Keratinocyte (primary cell): ENCODE measurements at regions not wholly inside any gene's neighbourhood (a gene's known extent, or its start where the extent isn't known, plus 50 kb on each side); places are given as distances from the start of the nearest gene placed in this dataset.

Experiments used
- DNase-seq: peaks from one replicate; pipeline ENCODE4 v3.0.0-alpha.2; 2011; ENCODE audit warnings: low read depth, missing footprints, low spot score
- FAIRE-seq: peaks from 2 replicates; lab custom pipeline; 2011; peaks lifted over from hg19 to GRCh38; lab: Jason Lieb, UNC
- H2AFZ ChIP-seq: 2 replicates; pipeline ENCODE4 v1.6.0; 2012; ENCODE audit warnings: low read length, control low read depth, inconsistent platforms; ENCODE audit not compliant: control insufficient read depth
- H3K27ac ChIP-seq: 2 replicates; pipeline ENCODE4 v1.5.1; 2011; ENCODE audit warnings: low read length; ENCODE audit not compliant: control insufficient read depth, insufficient read depth
- H3K27me3 ChIP-seq: 3 replicates; pipeline ENCODE4 v1.6.0; 2011; ENCODE audit warnings: low read length; ENCODE audit not compliant: control insufficient read depth, insufficient read depth; ENCODE audit errors: extremely low read depth
- H3K36me3 ChIP-seq, 2 experiments: 2 replicates in 1 of 2; 3 replicates in 1 of 2; pipeline ENCODE4 v1.5.1; 2011; ENCODE audit warnings: low read length in 2 of 2, mild to moderate bottlenecking in 1 of 2; ENCODE audit not compliant: control insufficient read depth in 2 of 2, insufficient read depth in 2 of 2; ENCODE audit errors: extremely low read depth in 1 of 2
- H3K4me1 ChIP-seq: 3 replicates; pipeline ENCODE4 v1.5.1; 2011; ENCODE audit warnings: low read length; ENCODE audit not compliant: control insufficient read depth, insufficient read depth; ENCODE audit errors: extremely low read depth
- H3K4me2 ChIP-seq: 3 replicates; pipeline ENCODE4 v1.6.0; 2011; ENCODE audit warnings: low read depth, low read length; ENCODE audit not compliant: control insufficient read depth, insufficient read depth; ENCODE audit errors: extremely low read depth
- H3K4me3 ChIP-seq, 3 experiments: fragments of 200-600 bp in 1 of 3; sonication (generic) in 1 of 3; 2 replicates in 2 of 3; 3 replicates in 1 of 3; pipeline ENCODE4 v1.5.1; 2011 to 2016; ENCODE audit warnings: low read length in 3 of 3, mild to moderate bottlenecking in 3 of 3, control low read depth in 2 of 3, inconsistent platforms in 1 of 3, low read depth in 1 of 3, mixed read lengths in 1 of 3, mixed run types in 1 of 3, moderate library complexity in 1 of 3; ENCODE audit not compliant: control insufficient read depth in 2 of 3, insufficient read depth in 2 of 3; ENCODE audit errors: extremely low read depth in 1 of 3
- H3K79me2 ChIP-seq: 2 replicates; pipeline ENCODE4 v1.6.0; 2012; ENCODE audit warnings: low read length; ENCODE audit not compliant: control insufficient read depth, insufficient read depth
- H3K9ac ChIP-seq: 3 replicates; pipeline ENCODE4 v1.6.0; 2011; ENCODE audit warnings: low read length; ENCODE audit not compliant: control insufficient read depth, insufficient read depth; ENCODE audit errors: extremely low read depth
- H3K9me1 ChIP-seq: 3 replicates; pipeline ENCODE4 v1.6.0; 2011; ENCODE audit warnings: low read length; ENCODE audit not compliant: control insufficient read depth, insufficient read depth; ENCODE audit errors: extremely low read depth
- H3K9me3 ChIP-seq: 2 replicates; pipeline ENCODE4 v1.5.1; 2012; ENCODE audit warnings: low read depth, low read length; ENCODE audit not compliant: control insufficient read depth
- H4K20me1 ChIP-seq: 3 replicates; pipeline ENCODE4 v1.6.0; 2011; ENCODE audit warnings: low read length; ENCODE audit not compliant: control insufficient read depth, insufficient read depth; ENCODE audit errors: extremely low read depth
- CTCF ChIP-seq, 3 experiments: IDR thresholded peaks in 1 of 3; conservative IDR thresholded peaks in 1 of 3; optimal IDR thresholded peaks in 1 of 3; 2 replicates in 2 of 3; 3 replicates in 1 of 3; pipeline versions ENCODE3 to v1.5.1; 2011; ENCODE audit warnings: low read length in 3 of 3, mild to moderate bottlenecking in 3 of 3, moderate library complexity in 2 of 3, control low read depth in 1 of 3, inconsistent platforms in 1 of 3; ENCODE audit not compliant: insufficient read depth in 2 of 3; ENCODE audit errors: extremely low read depth in 1 of 3
- EZH2 ChIP-seq: IDR thresholded peaks from one replicate; pipeline ENCODE4 v1.6.1; 2012; ENCODE audit warnings: inconsistent platforms, mild to moderate bottlenecking, low read length, moderate library complexity
- dilution Hi-C: fragments of 300-500 bp; cut with MboI; formaldehyde crosslinking; loops from one replicate; pipeline ENCODE4 v1.7.0; 2020; ENCODE audit warnings: low sequenced_read_pairs; ENCODE audit not compliant: extremely low pct_ligation_motif_present

GRCh38 chr18:55838841-55839240 is 250.8 kb upstream of the TCF4 start:
- DNase-seq: no peak

GRCh38 chr18:55838319-55838718 is 250.3 kb upstream of the TCF4 start:
- dilution Hi-C loops: no loop called here

More at GRCh38 chr18:55838841-55839240, 250.8 kb upstream of the TCF4 start:
- Histone ChIP-seq H2AFZ (no peak overlapping the region), H3K4me2 (no peak overlapping the region), H3K9ac (no peak overlapping the region), H3K79me2 (no peaks in the 10 kb centered on the region), H3K9me1 (no peaks in the 10 kb centered on the region), H3K4me3 (no peak overlapping the region), H3K9me3 (peaks cover 7% of the 10 kb centered on the region), H3K27ac (no peak overlapping the region), H3K36me3 (no peaks in the 10 kb centered on the region), H3K4me1 (peaks cover 9% of the 10 kb centered on the region), H4K20me1 (no peaks in the 10 kb centered on the region), H3K27me3 (no peaks in the 10 kb centered on the region)
- no peak for TF ChIP-seq CTCF (optimal IDR thresholded peaks at IDR 0.05 in 1 of 3, IDR thresholded peaks at IDR 0.05 in 1 of 3, conservative IDR thresholded peaks at IDR 0.05 in 1 of 3; ENCODE audit: extremely low read depth in 1 of 3, insufficient read depth in 2 of 3, low read length in 3 of 3)
- no peak for TF ChIP-seq EZH2
- FAIRE-seq: no peak
- dilution Hi-C loops: no loop called here

More at GRCh38 chr18:55838319-55838718, 250.3 kb upstream of the TCF4 start:
- no peaks in the 10 kb centered on the region for H3K36me3 ChIP-seq
- DNase-seq (no peak), FAIRE-seq (no peak)
- H3K4me1 ChIP-seq: peaks cover 15% of the 10 kb centered on the region
- no peak overlapping the region for H3K9ac ChIP-seq
- no peak overlapping the region for H3K4me3 ChIP-seq
- no peaks in the 10 kb centered on the region for H3K9me1 ChIP-seq
- no peaks in the 10 kb centered on the region for H3K27me3 ChIP-seq
- TF ChIP-seq CTCF (optimal IDR thresholded peaks at IDR 0.05 in 1 of 3, IDR thresholded peaks at IDR 0.05 in 1 of 3, conservative IDR thresholded peaks at IDR 0.05 in 1 of 3; ENCODE audit: extremely low read depth in 1 of 3, insufficient read depth in 2 of 3, low read length in 3 of 3) (no peak), EZH2 (no peak)
- no peak overlapping the region for H3K4me2 ChIP-seq
- no peak overlapping the region for H3K27ac ChIP-seq
- H4K20me1 ChIP-seq: no peaks in the 10 kb centered on the region
- no peak overlapping the region for H2AFZ ChIP-seq
- H3K79me2 ChIP-seq: no peaks in the 10 kb centered on the region
- H3K9me3 ChIP-seq: peaks cover 7% of the 10 kb centered on the region
